Non-pigmented ciliary epithelial cell (primary cell): ENCODE measurements at regions not wholly inside any gene's neighbourhood (a gene's known extent, or its start where the extent isn't known, plus 50 kb on each side); places are given as distances from the start of the nearest gene placed in this dataset.

ENCODE experiments used
- DNase-seq: peaks from one replicate; pipeline ENCODE4 v3.0.0-alpha.2; 2010; ENCODE audit warnings: low read depth

- no peak for DNase-seq
Measured at GRCh38 chr6:108778421-108779186, 69.6 kb upstream of the ARMC2 start.

- no peak for DNase-seq
Measured at GRCh38 chr6:108779536-108780275, 68.5 kb upstream of the ARMC2 start.

GRCh38 chr6:108780784-108781183 lies 67.4 kb upstream of the ARMC2 start:
- no peak for DNase-seq

- DNase-seq = no peak
Measured at GRCh38 chr6:108781419-108782100, 66.7 kb upstream of the ARMC2 start.

GRCh38 chr6:108782179-108783041 lies 65.8 kb upstream of the ARMC2 start:
- DNase-seq = no peak

GRCh38 chr6:108785653-108786052 lies 62.6 kb upstream of the ARMC2 start:
- DNase-seq = no peak

GRCh38 chr6:108788416-108788815 lies 59.8 kb upstream of the ARMC2 start:
- DNase-seq = no peak

- no peak for DNase-seq
Measured at GRCh38 chr6:108789475-108789874, 58.7 kb upstream of the ARMC2 start.

- no peak for DNase-seq
Measured at GRCh38 chr6:108791700-108792099, 56.5 kb upstream of the ARMC2 start.

- no peak for DNase-seq
Measured at GRCh38 chr6:108793516-108794251, 54.5 kb upstream of the ARMC2 start.

GRCh38 chr6:108795122-108795521 lies 53.1 kb upstream of the ARMC2 start:
- no peak for DNase-seq

- no peak for DNase-seq
Measured at GRCh38 chr6:108795814-108796213, 52.4 kb upstream of the ARMC2 start.

- DNase-seq = no peak
Measured at GRCh38 chr6:108796875-108797274, 51.3 kb upstream of the ARMC2 start.

GRCh38 chr6:108797951-108798669 lies 50.1 kb upstream of the ARMC2 start:
- no peak for DNase-seq
